Loucy (cell line): ENCODE measurements at regions not wholly inside any gene's neighbourhood (a gene's known extent, or its start where the extent isn't known, plus 50 kb on each side); places are given as distances from the start of the nearest gene placed in this dataset.

Experiments
- EZH2phosphoT487 ChIP-seq: fragments of 200-600 bp; IDR thresholded peaks from 2 replicates; pipeline ENCODE4 v1.6.1; 2018; ENCODE audit warnings: antibody characterized with exemption, mild to moderate bottlenecking, moderate library complexity, borderline replicate concordance
- TF ChIP-seq, protein P1 (sequence below): fragments of 200-600 bp; sonication (generic); conservative IDR thresholded peaks from 2 replicates; pipeline ENCODE4 v1.5.1; 2014; ENCODE audit warnings: mild to moderate bottlenecking, antibody characterized with exemption, low read length

DNA sequence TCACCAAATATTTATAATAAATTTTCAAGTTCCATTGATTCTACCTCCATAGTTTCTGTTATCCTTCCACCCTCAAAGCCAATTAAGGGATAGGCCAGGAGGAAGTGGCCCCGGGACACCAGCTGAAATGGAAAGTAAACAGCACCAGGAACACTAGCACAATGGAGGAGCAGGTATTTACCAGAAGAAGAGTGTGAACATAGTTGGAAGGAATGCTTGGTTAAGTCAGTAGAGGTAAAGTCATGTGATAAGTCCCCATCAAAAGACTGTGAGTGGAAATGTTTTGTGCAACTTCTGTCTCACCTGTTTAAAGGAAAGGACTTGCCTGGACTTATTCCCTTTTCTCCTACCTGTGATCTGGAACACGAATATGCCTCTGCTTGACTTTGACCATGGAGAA is 146.7 kb upstream of the RAI14 start:
- TF ChIP-seq, protein P1, sequence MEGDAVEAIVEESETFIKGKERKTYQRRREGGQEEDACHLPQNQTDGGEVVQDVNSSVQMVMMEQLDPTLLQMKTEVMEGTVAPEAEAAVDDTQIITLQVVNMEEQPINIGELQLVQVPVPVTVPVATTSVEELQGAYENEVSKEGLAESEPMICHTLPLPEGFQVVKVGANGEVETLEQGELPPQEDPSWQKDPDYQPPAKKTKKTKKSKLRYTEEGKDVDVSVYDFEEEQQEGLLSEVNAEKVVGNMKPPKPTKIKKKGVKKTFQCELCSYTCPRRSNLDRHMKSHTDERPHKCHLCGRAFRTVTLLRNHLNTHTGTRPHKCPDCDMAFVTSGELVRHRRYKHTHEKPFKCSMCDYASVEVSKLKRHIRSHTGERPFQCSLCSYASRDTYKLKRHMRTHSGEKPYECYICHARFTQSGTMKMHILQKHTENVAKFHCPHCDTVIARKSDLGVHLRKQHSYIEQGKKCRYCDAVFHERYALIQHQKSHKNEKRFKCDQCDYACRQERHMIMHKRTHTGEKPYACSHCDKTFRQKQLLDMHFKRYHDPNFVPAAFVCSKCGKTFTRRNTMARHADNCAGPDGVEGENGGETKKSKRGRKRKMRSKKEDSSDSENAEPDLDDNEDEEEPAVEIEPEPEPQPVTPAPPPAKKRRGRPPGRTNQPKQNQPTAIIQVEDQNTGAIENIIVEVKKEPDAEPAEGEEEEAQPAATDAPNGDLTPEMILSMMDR, result no peak
- TF ChIP-seq EZH2phosphoT487, result no peak
